Omental fat pad (tissue), 3 donors: ENCODE measurements at regions not wholly inside any gene's neighbourhood (a gene's known extent, or its start where the extent isn't known, plus 50 kb on each side); places are given as distances from the start of the nearest gene placed in this dataset.

Experiments used
- ATAC-seq: fragments of 150-250 bp; one replicate; pipeline ENCODE4 v1.9.1; 2016; ENCODE audit warnings: mild to moderate bottlenecking, moderate library complexity; ENCODE audit not compliant: low FRiP score
- DNase-seq: peaks from one replicate; pipeline ENCODE4 v3.0.0-alpha.2; 2019; ENCODE audit warnings: low spot score
- TF ChIP-seq, protein P1 (sequence below), 3 donors: fragments of 450-650 bp; IDR thresholded peaks; one replicate each; pipeline ENCODE4 v1.5.1; 2016 to 2017; ENCODE audit warnings: antibody characterized with exemption in 3 of 3, mild to moderate bottlenecking in 3 of 3, moderate library complexity in 2 of 3

DNA sequence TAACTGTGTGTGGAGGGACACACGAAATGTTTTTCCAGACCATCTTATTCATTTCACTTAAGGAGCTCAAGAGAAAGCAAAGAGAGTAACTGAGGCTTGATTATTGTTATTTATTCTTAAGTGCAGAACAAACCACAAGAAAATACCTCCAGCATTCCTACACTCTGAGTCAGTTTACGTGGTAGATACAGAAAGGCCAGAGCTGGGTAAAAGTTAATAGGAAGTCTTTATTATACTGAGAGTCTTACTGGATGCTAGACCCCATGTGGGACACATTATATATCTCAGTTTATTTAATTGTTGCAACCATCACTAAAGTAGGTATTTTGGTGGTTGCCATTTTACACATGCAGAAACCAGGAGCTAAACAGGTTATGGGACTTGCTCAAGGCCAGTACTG, 261.4 kb upstream of the POU2AF2 start:
- no peak for DNase-seq
- no peak for ATAC-seq
- TF ChIP-seq, protein P1, sequence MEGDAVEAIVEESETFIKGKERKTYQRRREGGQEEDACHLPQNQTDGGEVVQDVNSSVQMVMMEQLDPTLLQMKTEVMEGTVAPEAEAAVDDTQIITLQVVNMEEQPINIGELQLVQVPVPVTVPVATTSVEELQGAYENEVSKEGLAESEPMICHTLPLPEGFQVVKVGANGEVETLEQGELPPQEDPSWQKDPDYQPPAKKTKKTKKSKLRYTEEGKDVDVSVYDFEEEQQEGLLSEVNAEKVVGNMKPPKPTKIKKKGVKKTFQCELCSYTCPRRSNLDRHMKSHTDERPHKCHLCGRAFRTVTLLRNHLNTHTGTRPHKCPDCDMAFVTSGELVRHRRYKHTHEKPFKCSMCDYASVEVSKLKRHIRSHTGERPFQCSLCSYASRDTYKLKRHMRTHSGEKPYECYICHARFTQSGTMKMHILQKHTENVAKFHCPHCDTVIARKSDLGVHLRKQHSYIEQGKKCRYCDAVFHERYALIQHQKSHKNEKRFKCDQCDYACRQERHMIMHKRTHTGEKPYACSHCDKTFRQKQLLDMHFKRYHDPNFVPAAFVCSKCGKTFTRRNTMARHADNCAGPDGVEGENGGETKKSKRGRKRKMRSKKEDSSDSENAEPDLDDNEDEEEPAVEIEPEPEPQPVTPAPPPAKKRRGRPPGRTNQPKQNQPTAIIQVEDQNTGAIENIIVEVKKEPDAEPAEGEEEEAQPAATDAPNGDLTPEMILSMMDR (IDR thresholded peaks at IDR 0.05): no peak

DNA sequence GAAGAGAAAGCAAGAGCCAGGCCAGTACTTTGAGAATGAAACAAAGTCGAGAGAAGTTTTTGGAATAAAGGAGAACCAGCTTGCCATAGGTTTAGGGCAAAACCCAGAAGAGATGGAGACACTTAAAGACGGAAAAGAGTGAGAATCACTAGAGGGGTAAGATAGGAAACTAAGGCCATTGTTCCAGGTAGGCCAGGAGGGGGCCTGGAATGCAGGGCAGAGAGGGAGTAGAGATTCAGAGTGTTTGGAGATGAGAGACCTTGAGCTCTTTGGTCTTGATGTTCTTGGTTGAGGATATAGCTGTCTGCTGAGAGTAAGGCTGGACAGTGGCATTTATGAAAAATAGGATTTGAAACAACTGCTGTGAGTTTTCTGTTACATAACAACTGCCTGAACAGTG, 263.3 kb upstream of the POU2AF2 start:
- TF ChIP-seq, protein P1 (IDR thresholded peaks at IDR 0.05): no peak

DNA sequence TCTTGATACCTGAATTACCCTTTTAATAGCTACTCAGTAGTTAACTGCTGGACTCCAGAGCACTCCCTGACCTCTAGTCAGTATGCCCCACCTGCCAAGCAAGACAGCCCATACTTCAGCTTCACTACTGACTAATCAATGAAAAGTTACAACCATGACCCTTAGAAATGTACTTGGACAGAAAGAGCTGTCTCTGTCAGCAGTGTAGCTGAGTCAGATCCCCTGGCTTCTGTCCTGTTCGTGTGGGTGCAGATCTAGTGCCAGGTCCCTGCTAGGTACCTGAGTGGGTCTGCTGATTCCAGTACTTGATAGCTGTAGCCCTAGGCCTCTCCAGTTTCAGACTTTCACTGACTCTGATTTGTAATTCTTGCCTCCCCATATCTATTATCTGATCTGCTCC, 265.8 kb upstream of the POU2AF2 start:
- DNase-seq (no peak), ATAC-seq (no peak)
- TF ChIP-seq, protein P1 (IDR thresholded peaks at IDR 0.05): no peak

More for the DNA sequence above, 263.3 kb upstream of the POU2AF2 start:
- DNase-seq (no peak), ATAC-seq (no peak)

DNA sequence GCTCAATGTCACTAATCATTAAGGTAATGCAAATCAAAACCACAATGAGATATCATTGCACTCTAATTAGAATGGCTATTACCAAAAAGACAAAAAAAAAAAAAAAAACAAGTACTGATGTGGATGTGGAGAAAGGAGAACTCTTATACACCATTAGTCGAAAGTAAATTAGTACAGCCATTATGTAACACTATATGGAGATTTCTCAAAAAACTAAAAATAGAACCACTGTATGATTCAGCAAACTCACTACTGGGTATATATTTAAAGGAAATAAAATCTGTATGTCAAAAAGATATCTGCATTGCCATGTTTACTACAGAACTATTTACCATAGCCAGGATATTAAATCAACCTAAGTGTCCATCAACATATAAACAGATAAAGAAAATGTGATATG, 265.4 kb upstream of the ARHGAP20 start:
- DNase-seq (no peak), ATAC-seq (no peak)
- TF ChIP-seq, protein P1 (IDR thresholded peaks at IDR 0.05): no peak

DNA sequence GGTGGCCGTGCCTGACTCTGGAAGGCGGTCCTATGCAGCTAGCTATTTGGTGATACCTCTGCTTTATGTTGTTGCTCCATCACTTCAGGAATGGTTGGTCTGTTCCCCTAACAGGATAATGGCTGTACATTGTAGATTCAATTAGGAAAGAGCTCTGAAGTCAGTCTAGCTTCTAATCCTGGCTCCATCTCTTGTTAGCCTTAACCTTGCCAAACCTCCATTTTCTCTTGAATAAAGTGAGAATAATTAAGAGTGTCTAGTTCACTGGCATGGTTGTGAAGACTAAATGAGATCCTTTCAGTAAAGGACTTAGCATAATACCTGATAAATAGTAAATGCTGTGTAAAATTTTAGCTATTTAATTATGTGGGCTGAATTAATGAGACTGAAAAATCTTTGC, 262.5 kb upstream of the ARHGAP20 start:
- TF ChIP-seq, protein P1 (IDR thresholded peaks at IDR 0.05): no peak
- no peak for ATAC-seq
- no peak for DNase-seq

DNA sequence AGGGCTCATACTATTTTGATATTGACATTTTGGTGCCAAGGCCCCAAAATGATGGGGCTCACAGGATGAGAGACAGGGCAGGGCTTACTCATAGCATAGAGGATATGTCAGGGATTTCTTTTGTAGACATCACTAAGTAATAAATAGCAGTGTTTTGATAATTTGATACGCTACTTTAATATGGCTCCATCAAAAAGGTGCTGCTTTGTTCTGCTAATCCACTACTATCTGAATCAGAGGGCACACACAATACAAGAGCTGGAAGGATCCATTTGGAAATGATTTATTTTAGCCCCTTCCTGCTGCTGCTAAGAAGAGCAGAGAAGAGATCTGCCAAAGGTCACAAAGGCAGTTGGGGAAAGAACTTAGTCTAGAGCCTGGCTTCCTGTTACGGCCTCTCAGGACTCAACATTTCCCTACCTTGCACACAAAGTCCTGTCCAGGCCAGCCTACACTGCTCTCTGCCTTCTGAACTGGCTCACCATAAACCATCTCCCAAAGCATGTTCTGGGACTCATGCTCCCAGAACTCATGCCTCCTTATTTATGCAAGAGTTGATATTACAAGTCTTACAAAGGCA, 261.3 kb upstream of the ARHGAP20 start:
- TF ChIP-seq, protein P1 (IDR thresholded peaks at IDR 0.05): no peak
- DNase-seq (no peak), ATAC-seq (no peak)

DNA sequence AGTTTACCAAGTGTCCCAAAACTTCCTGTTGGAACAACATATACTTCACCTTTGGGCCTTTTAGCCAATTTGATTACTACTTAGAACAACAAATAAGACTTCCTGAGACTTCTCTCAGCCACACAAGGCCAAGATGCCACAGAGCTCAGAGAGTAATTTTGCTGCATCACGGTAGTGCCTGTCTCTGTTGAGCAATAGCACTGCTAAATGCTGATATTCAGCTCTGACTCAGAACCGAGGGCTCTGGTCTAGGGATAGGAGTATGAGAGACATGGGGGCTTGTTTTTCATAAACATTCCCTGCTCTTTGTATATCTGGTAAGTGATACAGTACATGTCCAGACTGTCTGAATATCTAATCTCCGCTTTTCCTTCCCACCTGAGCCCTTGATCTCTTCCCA, 260.4 kb upstream of the ARHGAP20 start:
- ATAC-seq: peak; percentile 96
- DNase-seq: peak; percentile 26
- TF ChIP-seq, protein P1 (IDR thresholded peaks at IDR 0.05): no peak
